ENCODE measurements at regions not wholly inside any gene's neighbourhood (a gene's known extent, or its start where the extent isn't known, plus 50 kb on each side); places are given as distances from the start of the nearest gene placed in this dataset.

DNA sequence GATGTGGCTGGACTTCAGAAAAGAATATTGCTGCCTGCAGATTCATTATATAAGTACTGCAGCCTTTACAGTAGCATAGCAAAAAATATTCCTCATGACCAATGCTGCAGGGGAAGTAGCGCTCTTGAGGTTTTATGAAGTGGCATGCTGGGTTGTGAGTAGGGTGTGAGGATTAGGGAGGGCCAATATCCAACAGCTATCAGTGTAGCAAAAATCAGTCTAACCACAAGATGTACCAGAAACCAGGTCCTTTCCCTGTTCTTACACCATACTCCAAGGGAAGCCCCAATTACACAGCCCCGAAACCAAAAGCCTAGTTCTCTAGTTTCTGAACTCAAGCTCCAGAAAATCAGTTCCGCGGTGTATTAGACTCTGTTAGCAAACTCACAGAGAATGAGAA is 1082.2 kb upstream of the DDX18 start:
- TF ChIP-seq, protein P1, sequence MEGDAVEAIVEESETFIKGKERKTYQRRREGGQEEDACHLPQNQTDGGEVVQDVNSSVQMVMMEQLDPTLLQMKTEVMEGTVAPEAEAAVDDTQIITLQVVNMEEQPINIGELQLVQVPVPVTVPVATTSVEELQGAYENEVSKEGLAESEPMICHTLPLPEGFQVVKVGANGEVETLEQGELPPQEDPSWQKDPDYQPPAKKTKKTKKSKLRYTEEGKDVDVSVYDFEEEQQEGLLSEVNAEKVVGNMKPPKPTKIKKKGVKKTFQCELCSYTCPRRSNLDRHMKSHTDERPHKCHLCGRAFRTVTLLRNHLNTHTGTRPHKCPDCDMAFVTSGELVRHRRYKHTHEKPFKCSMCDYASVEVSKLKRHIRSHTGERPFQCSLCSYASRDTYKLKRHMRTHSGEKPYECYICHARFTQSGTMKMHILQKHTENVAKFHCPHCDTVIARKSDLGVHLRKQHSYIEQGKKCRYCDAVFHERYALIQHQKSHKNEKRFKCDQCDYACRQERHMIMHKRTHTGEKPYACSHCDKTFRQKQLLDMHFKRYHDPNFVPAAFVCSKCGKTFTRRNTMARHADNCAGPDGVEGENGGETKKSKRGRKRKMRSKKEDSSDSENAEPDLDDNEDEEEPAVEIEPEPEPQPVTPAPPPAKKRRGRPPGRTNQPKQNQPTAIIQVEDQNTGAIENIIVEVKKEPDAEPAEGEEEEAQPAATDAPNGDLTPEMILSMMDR (IDR thresholded peaks at IDR 0.05; ENCODE audit: insufficient read depth, low read depth, low read length), result no peak
- TF ChIP-seq EZH2 (IDR thresholded peaks at IDR 0.05; ENCODE audit: insufficient read depth, low read length), result no peak
